Ecto neural progenitor cell (in vitro differentiated cells): ENCODE measurements at regions not wholly inside any gene's neighbourhood (a gene's known extent, or its start where the extent isn't known, plus 50 kb on each side); places are given as distances from the start of the nearest gene placed in this dataset.

Experiments
- DNase-seq: peaks from one replicate; pipeline ENCODE4 v3.0.0-alpha.2; 2018; ENCODE audit warnings: low spot score

GRCh38 chr18:68467329-68467728 is 247.6 kb downstream of the TMX3 start:
- no peak for DNase-seq

- DNase-seq = no peak
Measured at GRCh38 chr18:68466672-68467071, 248.2 kb downstream of the TMX3 start.

- DNase-seq = no peak
Measured at GRCh38 chr18:68462766-68463165, 252.1 kb downstream of the TMX3 start.

- no peak for DNase-seq
Measured at GRCh38 chr18:68462148-68462547, 252.8 kb downstream of the TMX3 start.

- no peak for DNase-seq
Measured at GRCh38 chr18:68461481-68462018, 253.4 kb downstream of the TMX3 start.

GRCh38 chr18:68459968-68460367 is 254.9 kb downstream of the TMX3 start:
- no peak for DNase-seq

- DNase-seq = no peak
Measured at GRCh38 chr18:68456985-68457384, 257.9 kb downstream of the TMX3 start.

GRCh38 chr18:68455229-68455603 is 259.7 kb downstream of the TMX3 start:
- no peak for DNase-seq

GRCh38 chr18:68454511-68455228 is 260.2 kb downstream of the TMX3 start:
- no peak for DNase-seq

- DNase-seq = no peak
Measured at GRCh38 chr18:68449292-68449691, 265.6 kb downstream of the TMX3 start.

- DNase-seq = no peak
Measured at GRCh38 chr18:68448736-68449135, 266.2 kb downstream of the TMX3 start.

- DNase-seq = no peak
Measured at GRCh38 chr18:68447286-68447685, 267.6 kb downstream of the TMX3 start.

- no peak for DNase-seq
Measured at GRCh38 chr18:68445668-68446426, 269.1 kb downstream of the TMX3 start.

- no peak for DNase-seq
Measured at GRCh38 chr18:68445136-68445535, 269.8 kb downstream of the TMX3 start.

GRCh38 chr18:68441241-68441640 is 273.7 kb downstream of the TMX3 start:
- no peak for DNase-seq

GRCh38 chr18:68440433-68440832 is 274.5 kb downstream of the TMX3 start:
- no peak for DNase-seq

- DNase-seq = no peak
Measured at GRCh38 chr18:68439642-68440041, 275.3 kb downstream of the TMX3 start.

GRCh38 chr18:68438983-68439382 is 275.9 kb downstream of the TMX3 start:
- no peak for DNase-seq

- DNase-seq = no peak
Measured at GRCh38 chr18:68438536-68438935, 276.4 kb downstream of the TMX3 start.

- no peak for DNase-seq
Measured at GRCh38 chr18:68436485-68436884, 278.4 kb downstream of the TMX3 start.

- DNase-seq = no peak
Measured at GRCh38 chr18:68435581-68435980, 279.3 kb downstream of the TMX3 start.

- no peak for DNase-seq
Measured at GRCh38 chr18:68431922-68432198, 283.0 kb downstream of the TMX3 start.

GRCh38 chr18:68431111-68431921 is 283.6 kb downstream of the TMX3 start:
- DNase-seq = no peak
